IPS-18a (cell line): ENCODE measurements at regions not wholly inside any gene's neighbourhood (a gene's known extent, or its start where the extent isn't known, plus 50 kb on each side); places are given as distances from the start of the nearest gene placed in this dataset.

Experiments used
- H3K27ac ChIP-seq: one replicate; pipeline ENCODE4 v1.5.1; 2013; ENCODE audit warnings: low read length
- H3K27me3 ChIP-seq: one replicate; pipeline ENCODE4 v1.6.1; 2013; ENCODE audit warnings: mild to moderate bottlenecking, low read length; ENCODE audit not compliant: control insufficient read depth, insufficient read depth
- H3K36me3 ChIP-seq: one replicate; pipeline ENCODE4 v1.6.1; 2013; ENCODE audit warnings: low read depth, low read length; ENCODE audit not compliant: control insufficient read depth
- H3K4me1 ChIP-seq: one replicate; pipeline ENCODE4 v1.6.1; 2013; ENCODE audit warnings: low read depth, low read length; ENCODE audit not compliant: control insufficient read depth
- H3K4me3 ChIP-seq: one replicate; pipeline ENCODE4 v1.5.1; 2013; ENCODE audit warnings: low read length
- H3K9ac ChIP-seq: one replicate; pipeline ENCODE4 v1.6.1; 2013; ENCODE audit warnings: mild to moderate bottlenecking, low read length, moderate library complexity
- H3K9me3 ChIP-seq: one replicate; pipeline ENCODE4 v1.6.1; 2013; ENCODE audit warnings: low read depth, low read length; ENCODE audit not compliant: control insufficient read depth

DNA sequence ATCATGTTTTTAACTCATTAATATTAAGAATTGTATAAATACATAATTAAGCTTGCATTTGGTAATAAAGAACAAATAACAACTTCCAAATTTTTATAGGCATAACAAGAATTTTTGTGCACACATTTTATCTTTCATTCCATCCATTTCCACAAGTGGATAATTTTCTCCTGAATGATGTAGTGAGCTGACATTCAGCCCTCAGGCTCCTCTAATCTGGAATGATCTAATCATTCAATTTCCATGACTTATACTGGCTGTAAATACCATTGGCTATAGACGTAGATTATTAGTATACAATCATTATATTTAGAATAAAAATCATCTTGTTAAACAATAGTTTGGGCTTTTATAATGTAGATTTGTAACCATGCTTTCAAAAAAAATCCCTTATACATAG lies 287.2 kb upstream of the GHITM start:
- Histone ChIP-seq H3K4me3 (no peak overlapping the region), H3K9me3 (peaks cover 3% of the 10 kb centered on the region), H3K4me1 (no peaks in the 10 kb centered on the region), H3K9ac (no peak overlapping the region), H3K27ac (no peak overlapping the region), H3K36me3 (no peaks in the 10 kb centered on the region), H3K27me3 (no peaks in the 10 kb centered on the region)

DNA sequence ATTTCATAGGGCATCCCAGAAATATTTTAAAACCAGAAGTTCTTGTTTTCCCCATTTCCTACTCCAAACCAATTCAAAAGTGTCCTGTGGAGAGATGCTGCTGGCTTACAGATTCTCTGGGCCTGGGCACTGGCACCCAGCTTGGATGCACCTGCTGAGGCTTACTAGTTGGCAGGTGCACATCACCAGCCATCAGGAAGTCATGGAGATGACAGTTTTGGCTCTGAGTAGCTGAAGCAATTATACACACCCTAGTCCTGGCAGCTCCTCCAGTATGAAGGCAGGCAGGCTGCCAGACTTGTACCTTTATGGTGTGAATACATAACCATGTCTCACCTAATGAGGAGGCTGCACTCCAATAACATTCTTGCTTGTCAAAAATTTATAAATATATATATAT lies 276.6 kb upstream of the GHITM start:
- Histone ChIP-seq H3K27me3 (no peaks in the 10 kb centered on the region), H3K4me1 (no peaks in the 10 kb centered on the region), H3K9ac (no peak overlapping the region), H3K4me3 (no peak overlapping the region), H3K36me3 (no peaks in the 10 kb centered on the region), H3K27ac (no peak overlapping the region), H3K9me3 (no peaks in the 10 kb centered on the region)

DNA sequence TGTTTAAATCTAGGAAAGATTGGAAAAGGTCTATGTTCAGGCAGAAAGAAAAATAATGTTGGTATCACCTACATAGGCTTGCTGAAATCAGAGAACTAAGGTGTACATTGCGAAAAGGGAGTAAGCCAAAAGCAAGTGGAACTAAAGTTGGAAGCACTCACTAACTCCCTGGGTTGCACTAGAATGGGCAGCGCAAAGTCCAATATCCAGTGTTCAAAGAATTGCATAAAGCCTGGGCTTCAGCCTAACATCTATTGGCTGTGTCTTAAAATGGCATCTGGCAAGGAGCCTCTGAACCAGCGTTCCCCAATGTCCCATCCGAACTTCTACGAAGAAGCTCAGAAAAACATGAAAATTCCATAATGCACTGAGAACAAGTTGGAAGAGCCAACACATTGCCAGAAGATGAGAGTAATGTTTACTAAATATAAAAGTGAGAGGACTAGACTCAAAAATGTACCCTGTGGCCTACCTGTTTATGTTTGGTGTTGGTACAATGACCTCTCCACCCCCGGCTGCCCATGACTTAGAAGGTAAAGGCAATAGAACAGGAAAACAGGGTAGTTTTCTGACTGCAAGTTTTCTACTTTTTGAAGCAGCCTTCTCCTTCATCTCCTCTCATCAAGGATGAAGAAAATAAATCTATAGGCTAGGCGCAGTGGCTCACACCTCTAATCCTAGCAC lies 275.9 kb upstream of the GHITM start:
- no peaks in the 10 kb centered on the region for H3K9me3 ChIP-seq
- no peaks in the 10 kb centered on the region for H3K4me1 ChIP-seq
- no peak overlapping the region for H3K9ac ChIP-seq
- H3K4me3 ChIP-seq, result no peak overlapping the region
- H3K27me3 ChIP-seq, result no peaks in the 10 kb centered on the region
- H3K36me3 ChIP-seq, result no peaks in the 10 kb centered on the region
- no peak overlapping the region for H3K27ac ChIP-seq

DNA sequence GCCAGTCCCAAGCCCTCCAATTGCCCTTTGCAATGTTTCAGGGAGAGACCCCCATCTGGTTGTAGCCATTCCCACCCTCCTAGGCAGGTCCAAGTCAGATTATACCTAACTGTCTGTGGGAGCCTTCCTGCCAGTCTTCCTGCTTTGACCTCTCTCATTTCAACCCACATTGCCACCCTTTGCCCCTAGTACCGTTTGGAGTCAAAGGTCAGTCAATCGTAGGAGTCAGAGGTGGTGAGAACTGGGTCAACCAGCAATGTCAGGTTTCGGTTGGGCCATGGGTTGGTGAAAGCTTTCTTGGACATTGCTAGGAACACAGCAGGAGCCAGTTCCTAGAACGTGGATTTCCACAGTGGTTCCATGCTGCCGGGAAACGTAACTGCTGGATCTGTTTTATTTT lies 269.4 kb upstream of the GHITM start:
- Histone ChIP-seq H3K36me3 (no peaks in the 10 kb centered on the region), H3K27ac (no peak overlapping the region), H3K9ac (no peak overlapping the region), H3K4me3 (no peak overlapping the region), H3K4me1 (peaks cover 5% of the 10 kb centered on the region), H3K9me3 (no peaks in the 10 kb centered on the region), H3K27me3 (no peaks in the 10 kb centered on the region)

DNA sequence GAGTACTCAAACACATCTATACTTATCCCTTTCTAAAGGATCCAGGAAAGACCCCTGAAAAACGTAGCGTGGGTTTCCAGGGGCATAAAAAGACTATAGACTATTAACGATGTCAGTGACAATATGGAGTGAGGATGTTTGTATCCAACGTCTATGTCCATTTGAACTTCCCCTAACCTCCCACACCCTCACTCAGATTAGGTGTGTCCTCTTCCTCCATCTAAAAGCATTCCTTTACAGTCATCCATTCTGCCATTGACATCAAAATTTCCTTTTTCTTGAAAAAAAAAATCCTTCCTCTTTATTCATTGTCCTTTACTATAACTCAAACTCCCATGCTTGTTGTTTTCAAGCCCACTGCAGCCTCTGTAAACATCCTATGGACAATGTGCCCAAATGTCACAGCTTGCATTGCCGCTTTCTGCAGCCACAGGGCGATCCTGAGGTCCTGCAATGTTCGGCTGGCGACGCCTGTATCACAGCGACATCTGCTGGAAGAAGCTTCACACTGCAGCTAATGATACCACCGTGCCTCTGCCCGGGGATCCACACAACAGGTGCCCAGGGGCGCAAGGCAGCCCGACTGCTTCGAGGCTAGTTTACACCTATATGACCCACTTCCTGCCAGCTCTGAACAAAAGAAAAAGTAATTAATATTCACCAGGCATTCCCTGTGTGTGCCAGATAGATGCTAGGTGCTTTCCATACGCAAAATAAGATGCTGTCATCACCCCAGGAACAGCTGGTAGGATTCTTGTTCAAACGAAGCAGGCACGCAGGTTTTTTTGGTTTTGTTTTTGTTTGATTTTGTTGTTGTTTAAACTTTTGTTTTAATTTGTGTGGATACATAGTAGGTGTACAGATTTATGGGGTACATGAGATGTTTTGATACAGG lies 267.9 kb upstream of the GHITM start:
- no peak overlapping the region for H3K27ac ChIP-seq
- H3K4me1 ChIP-seq, result peaks cover 5% of the 10 kb centered on the region
- H3K9me3 ChIP-seq, result no peaks in the 10 kb centered on the region
- no peak overlapping the region for H3K9ac ChIP-seq
- no peaks in the 10 kb centered on the region for H3K36me3 ChIP-seq
- H3K4me3 ChIP-seq, result no peak overlapping the region
- H3K27me3 ChIP-seq, result no peaks in the 10 kb centered on the region

DNA sequence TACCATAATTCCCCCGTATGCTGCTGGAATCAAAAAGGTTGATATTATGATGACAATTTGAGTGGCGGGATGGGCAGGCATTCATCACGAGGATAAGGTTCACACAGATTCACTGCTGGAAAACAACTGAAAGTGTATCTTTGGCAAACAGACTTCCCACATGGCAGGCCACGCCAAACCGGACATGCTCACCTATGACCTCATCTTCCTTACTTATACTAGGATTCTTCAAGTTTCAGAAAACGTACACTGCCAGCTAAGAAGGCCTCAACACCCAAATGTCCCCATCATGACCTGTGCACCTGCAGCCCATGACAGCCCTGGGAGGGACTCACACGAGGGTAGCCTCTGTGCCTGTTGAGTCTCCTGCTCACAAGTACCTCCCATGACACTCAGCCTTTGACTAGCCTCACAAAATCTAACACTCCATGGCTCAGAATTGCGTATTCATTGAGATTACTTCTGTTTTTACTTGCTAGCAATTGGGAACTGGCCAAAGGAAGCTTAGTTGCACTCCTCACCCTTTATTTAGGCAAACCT lies 259.0 kb upstream of the GHITM start:
- Histone ChIP-seq H3K27ac (no peak overlapping the region), H3K36me3 (no peaks in the 10 kb centered on the region), H3K9me3 (no peaks in the 10 kb centered on the region), H3K4me1 (no peaks in the 10 kb centered on the region), H3K4me3 (no peak overlapping the region), H3K9ac (no peak overlapping the region), H3K27me3 (no peaks in the 10 kb centered on the region)

DNA sequence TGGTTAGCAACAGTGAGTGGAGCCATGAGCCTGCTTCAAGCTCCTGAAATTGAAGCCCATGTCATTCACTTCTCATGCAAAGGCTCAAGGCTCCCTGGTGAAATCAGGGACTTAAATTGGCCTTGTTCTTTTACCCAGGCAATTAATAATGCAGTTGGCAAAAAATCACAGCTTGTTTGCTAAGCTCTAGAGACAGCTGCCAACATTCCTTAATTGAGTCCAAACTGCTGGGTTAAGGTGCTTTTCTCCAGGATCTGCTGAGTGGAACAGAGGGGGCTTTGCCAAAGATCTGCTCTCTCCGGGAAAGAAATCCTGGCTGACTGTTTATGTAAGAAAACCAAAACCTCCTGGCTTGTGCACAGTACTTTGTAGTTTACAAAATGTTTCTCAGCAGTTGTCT lies 257.6 kb upstream of the GHITM start:
- H3K27me3 ChIP-seq, result no peaks in the 10 kb centered on the region
- H3K4me3 ChIP-seq, result no peak overlapping the region
- no peaks in the 10 kb centered on the region for H3K36me3 ChIP-seq
- no peak overlapping the region for H3K27ac ChIP-seq
- H3K9me3 ChIP-seq, result no peaks in the 10 kb centered on the region
- peaks cover 4% of the 10 kb centered on the region for H3K4me1 ChIP-seq
- no peak overlapping the region for H3K9ac ChIP-seq

DNA sequence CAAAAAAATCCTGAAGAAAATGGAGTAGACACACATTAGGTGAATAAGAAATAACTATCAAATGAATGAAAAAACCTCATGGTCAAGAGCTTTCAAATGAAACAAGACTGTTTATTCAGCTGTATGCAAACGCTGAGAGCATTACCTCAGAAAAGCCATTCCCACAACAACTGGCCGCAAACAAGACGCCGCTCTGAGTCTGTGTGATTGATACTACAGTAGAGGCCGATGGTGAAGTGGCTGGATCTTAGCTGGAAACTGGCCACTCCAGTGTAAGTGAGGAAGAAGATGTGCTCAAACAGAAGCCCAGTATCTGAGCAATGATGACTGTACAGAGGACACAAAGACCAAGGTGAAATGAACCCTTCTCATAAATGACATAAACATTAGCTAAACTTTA lies 252.4 kb upstream of the GHITM start:
- Histone ChIP-seq H3K36me3 (no peaks in the 10 kb centered on the region), H3K9me3 (no peaks in the 10 kb centered on the region), H3K27me3 (no peaks in the 10 kb centered on the region)

DNA sequence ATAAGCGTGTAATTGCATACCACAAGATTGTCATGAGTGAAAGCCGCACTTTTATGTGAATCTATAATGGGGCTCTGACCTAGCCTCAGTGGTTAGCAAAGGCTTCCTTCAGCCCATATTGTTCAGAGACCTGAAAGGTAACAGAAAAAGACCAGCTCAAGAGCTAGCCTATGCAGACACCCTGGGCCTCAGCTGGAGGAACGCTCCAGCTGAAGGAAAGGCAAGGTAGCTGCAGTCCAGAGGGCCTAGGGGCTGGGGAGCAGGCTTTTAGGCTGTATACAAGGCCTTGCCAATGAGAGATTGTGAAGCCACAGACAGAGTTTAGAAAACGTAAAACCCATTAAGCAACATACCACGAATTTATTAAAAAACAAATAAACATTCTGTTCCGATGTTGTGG lies 246.6 kb upstream of the GHITM start:
- H3K36me3 ChIP-seq, result no peaks in the 10 kb centered on the region
- no peak overlapping the region for H3K4me3 ChIP-seq
- no peak overlapping the region for H3K9ac ChIP-seq
- no peaks in the 10 kb centered on the region for H3K9me3 ChIP-seq
- no peaks in the 10 kb centered on the region for H3K4me1 ChIP-seq
- H3K27ac ChIP-seq, result no peak overlapping the region
- H3K27me3 ChIP-seq, result no peaks in the 10 kb centered on the region

More for the DNA sequence above, 252.4 kb upstream of the GHITM start:
- Histone ChIP-seq H3K27ac (no peak overlapping the region), H3K9ac (no peak overlapping the region), H3K4me1 (peaks cover 7% of the 10 kb centered on the region), H3K4me3 (no peak overlapping the region)

DNA sequence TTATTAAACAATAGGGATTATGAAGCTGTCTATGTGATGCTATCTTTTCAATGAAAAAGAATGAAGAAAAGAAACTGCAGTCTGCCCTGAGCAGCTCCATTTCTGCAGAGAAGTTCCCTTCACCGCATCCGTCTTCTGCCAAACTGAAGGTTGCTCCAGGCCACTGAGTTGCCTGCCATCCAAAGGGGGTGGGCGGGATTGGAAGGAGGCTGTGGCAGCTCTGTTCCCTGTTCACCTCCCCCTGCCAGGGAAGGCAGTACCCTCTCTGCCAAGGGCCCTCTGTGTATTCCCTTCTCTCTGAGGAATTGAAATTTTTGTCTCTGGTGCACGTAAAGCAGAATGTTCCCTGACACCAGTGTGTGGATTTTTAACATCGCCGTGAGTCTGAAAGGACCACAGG lies 243.1 kb upstream of the GHITM start:
- H3K9ac ChIP-seq, result no peak overlapping the region
- H3K27me3 ChIP-seq, result no peaks in the 10 kb centered on the region
- H3K36me3 ChIP-seq, result no peaks in the 10 kb centered on the region
- H3K9me3 ChIP-seq, result no peaks in the 10 kb centered on the region
- H3K27ac ChIP-seq, result no peak overlapping the region
- H3K4me1 ChIP-seq, result no peaks in the 10 kb centered on the region
- no peak overlapping the region for H3K4me3 ChIP-seq

DNA sequence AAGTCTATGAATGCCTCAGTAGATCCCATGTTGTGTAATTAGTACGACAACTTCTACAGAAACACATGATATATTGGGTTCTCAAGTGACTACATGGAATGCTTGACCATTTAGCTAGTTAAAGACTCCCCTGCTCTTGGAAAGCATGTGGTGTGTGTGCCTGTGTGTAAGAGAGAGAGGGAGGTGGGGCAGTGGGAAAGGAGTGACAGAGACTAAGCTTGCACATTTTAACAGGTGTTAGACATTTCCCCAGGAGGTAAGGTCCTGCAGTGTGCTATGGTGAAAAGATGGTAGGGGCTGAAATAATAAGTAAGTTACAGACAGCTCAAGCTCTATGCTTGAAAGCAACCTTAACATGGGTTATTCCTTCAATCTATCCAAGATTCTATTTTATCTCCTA lies 241.7 kb upstream of the GHITM start:
- Histone ChIP-seq H3K36me3 (no peaks in the 10 kb centered on the region), H3K9ac (no peak overlapping the region), H3K4me1 (no peaks in the 10 kb centered on the region), H3K27ac (no peak overlapping the region), H3K9me3 (no peaks in the 10 kb centered on the region), H3K27me3 (no peaks in the 10 kb centered on the region), H3K4me3 (no peak overlapping the region)
